DOHH2 (cell line): ENCODE measurements at regions not wholly inside any gene's neighbourhood (a gene's known extent, or its start where the extent isn't known, plus 50 kb on each side); places are given as distances from the start of the nearest gene placed in this dataset.

Source experiments
- H3F3A ChIP-seq: fragments of 200-600 bp; sonication (generic), shearing (Covaris generic); 2 replicates; pipeline ENCODE4 v1.6.0; 2016; ENCODE audit warnings: antibody characterized with exemption, mild to moderate bottlenecking; ENCODE audit not compliant: control insufficient read depth, insufficient read depth
- H3K27ac ChIP-seq: fragments of 200-600 bp; sonication (generic); 2 replicates; pipeline ENCODE4 v1.5.1; 2014; ENCODE audit warnings: low read depth, mild to moderate bottlenecking, low read length, moderate library complexity
- H3K27me3 ChIP-seq: fragments of 200-600 bp; sonication (generic); 2 replicates; pipeline ENCODE4 v1.6.1; 2014; ENCODE audit warnings: mild to moderate bottlenecking, low read length, mixed read lengths; ENCODE audit not compliant: control insufficient read depth
- H3K36me3 ChIP-seq: fragments of 200-600 bp; sonication (generic); 2 replicates; pipeline ENCODE4 v1.6.1; 2014; ENCODE audit warnings: mild to moderate bottlenecking, low read length, moderate library complexity, mixed read lengths; ENCODE audit not compliant: control insufficient read depth
- H3K4me1 ChIP-seq: fragments of 200-600 bp; sonication (generic); 2 replicates; pipeline ENCODE4 v1.6.1; 2014; ENCODE audit warnings: mild to moderate bottlenecking, low read length, mixed read lengths; ENCODE audit not compliant: control insufficient read depth
- H3K4me2 ChIP-seq: fragments of 200-600 bp; sonication (generic); 2 replicates; pipeline ENCODE4 v1.6.0; 2014; ENCODE audit warnings: mild to moderate bottlenecking, low read length, moderate library complexity
- H3K4me3 ChIP-seq: fragments of 200-600 bp; sonication (generic); 2 replicates; pipeline ENCODE4 v1.5.1; 2014; ENCODE audit warnings: mild to moderate bottlenecking, low read length, mixed read lengths
- H3K79me2 ChIP-seq: fragments of 200-600 bp; sonication (generic); 2 replicates; pipeline ENCODE4 v1.6.1; 2014; ENCODE audit warnings: mild to moderate bottlenecking, low read length, mixed read lengths; ENCODE audit not compliant: control insufficient read depth
- H3K9me2 ChIP-seq: fragments of 200-600 bp; sonication (generic); replicated peaks from 2 replicates; pipeline ENCODE4 v1.6.1; 2014; ENCODE audit warnings: mild to moderate bottlenecking, low read length, mixed read lengths; ENCODE audit not compliant: control insufficient read depth
- H3K9me3 ChIP-seq: fragments of 200-600 bp; sonication (generic); 2 replicates; pipeline ENCODE4 v1.6.1; 2014; ENCODE audit warnings: antibody characterized with exemption, low read length, mixed read lengths; ENCODE audit not compliant: control insufficient read depth, insufficient read depth
- H4K20me1 ChIP-seq: fragments of 200-600 bp; sonication (generic); 2 replicates; pipeline ENCODE4 v1.6.0; 2014; ENCODE audit warnings: low read depth, mild to moderate bottlenecking, antibody characterized with exemption, low read length, moderate library complexity; ENCODE audit not compliant: control insufficient read depth, insufficient read depth
- EZH2phosphoT487 ChIP-seq: fragments of 200-600 bp; sonication (generic); IDR thresholded peaks from 2 replicates; pipeline ENCODE4 v1.6.1; 2017; ENCODE audit warnings: borderline replicate concordance, mild to moderate bottlenecking, antibody characterized with exemption, low read length, moderate library complexity, mixed read lengths
- TF ChIP-seq, protein P1 (sequence below): fragments of 200-600 bp; sonication (generic); IDR thresholded peaks from one replicate; pipeline ENCODE4 v1.5.1; 2014; ENCODE audit warnings: antibody characterized with exemption, mild to moderate bottlenecking, low read depth, low read length; ENCODE audit not compliant: poor library complexity, severe bottlenecking

DNA sequence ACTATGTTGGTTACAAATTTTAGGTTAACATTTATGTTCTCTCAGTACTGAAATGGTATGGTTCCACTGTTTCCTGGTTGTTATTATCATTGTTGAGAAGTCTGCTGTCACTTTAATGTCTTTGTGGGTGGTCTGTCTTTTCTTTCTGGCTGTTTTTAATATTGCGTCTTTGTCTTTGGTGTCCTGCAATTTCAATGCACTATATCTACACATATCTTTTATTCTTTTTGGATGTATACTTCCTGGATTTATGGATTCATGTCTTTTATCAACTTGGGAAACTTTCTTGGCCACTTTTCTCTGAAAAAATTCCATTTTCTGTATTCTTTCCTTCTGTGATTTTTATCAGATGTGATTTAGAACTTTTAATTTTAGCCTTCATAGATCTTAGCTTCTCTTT, 250.2 kb downstream of the BUB3 start:
- TF ChIP-seq, protein P1, sequence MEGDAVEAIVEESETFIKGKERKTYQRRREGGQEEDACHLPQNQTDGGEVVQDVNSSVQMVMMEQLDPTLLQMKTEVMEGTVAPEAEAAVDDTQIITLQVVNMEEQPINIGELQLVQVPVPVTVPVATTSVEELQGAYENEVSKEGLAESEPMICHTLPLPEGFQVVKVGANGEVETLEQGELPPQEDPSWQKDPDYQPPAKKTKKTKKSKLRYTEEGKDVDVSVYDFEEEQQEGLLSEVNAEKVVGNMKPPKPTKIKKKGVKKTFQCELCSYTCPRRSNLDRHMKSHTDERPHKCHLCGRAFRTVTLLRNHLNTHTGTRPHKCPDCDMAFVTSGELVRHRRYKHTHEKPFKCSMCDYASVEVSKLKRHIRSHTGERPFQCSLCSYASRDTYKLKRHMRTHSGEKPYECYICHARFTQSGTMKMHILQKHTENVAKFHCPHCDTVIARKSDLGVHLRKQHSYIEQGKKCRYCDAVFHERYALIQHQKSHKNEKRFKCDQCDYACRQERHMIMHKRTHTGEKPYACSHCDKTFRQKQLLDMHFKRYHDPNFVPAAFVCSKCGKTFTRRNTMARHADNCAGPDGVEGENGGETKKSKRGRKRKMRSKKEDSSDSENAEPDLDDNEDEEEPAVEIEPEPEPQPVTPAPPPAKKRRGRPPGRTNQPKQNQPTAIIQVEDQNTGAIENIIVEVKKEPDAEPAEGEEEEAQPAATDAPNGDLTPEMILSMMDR = no peak
- no peak for TF ChIP-seq EZH2phosphoT487
- H3K4me3 ChIP-seq = no peak overlapping the region
- peaks cover 44% of the 10 kb centered on the region for H3K4me1 ChIP-seq
- no peaks in the 10 kb centered on the region for H3K9me2 ChIP-seq
- no peak overlapping the region for H3K27ac ChIP-seq
- H4K20me1 ChIP-seq = no peaks in the 10 kb centered on the region
- no peak overlapping the region for H3K4me2 ChIP-seq
- H3K27me3 ChIP-seq = no peaks in the 10 kb centered on the region
- H3K36me3 ChIP-seq = peaks cover 11% of the 10 kb centered on the region
- H3K9me3 ChIP-seq = peaks cover 32% of the 10 kb centered on the region
- H3F3A ChIP-seq = peaks cover 13% of the 10 kb centered on the region
- no peaks in the 10 kb centered on the region for H3K79me2 ChIP-seq

DNA sequence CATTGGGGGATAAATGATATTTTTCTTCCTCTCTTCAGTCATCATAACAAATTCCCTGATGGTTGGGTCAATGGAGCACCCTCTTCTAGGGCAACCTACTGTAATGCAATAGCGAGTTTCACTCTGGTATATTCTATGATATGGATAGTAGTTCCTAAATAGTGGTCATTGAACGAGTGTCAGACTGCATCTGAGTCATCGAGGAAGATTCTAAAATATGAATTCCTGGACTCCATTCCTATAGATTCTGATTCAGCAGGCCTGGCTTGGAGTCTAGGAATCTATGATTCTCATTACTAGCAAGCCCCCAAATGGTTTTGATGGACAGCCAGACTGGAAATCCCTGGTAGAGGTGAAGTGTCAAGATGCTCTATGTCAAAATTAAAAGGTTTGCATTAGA, 254.5 kb downstream of the BUB3 start:
- Histone ChIP-seq H3K9me3 (peaks cover 26% of the 10 kb centered on the region), H3K4me1 (peaks cover 2% of the 10 kb centered on the region), H3K79me2 (no peaks in the 10 kb centered on the region), H3K4me2 (no peak overlapping the region), H3F3A (peaks cover 2% of the 10 kb centered on the region; the same call in 1 of the 2 replicates), H4K20me1 (no peaks in the 10 kb centered on the region), H3K27ac (no peak overlapping the region), H3K4me3 (no peak overlapping the region), H3K9me2 (no peaks in the 10 kb centered on the region), H3K36me3 (peaks cover 4% of the 10 kb centered on the region), H3K27me3 (no peaks in the 10 kb centered on the region)
- TF ChIP-seq EZH2phosphoT487 = no peak
- TF ChIP-seq, protein P1 = no peak

DNA sequence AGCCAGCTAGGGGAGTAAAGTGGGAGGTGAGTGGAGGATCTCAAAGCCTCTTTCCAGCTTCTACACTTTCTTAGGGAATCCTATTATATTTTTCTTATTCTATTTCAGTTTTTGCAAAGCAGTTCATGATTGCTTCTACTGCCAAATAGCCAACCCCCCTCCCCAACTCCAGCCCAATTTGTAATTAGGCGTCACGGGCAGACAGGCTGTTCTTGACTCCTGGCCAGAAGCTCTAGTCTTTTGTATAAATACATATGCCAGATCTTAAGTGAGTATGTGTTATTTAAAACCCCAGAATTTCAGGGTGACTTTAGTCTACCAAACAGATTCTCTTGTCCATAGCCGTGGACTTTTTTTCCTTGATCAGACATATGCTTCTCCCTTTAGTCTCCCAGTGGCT, 255.2 kb downstream of the BUB3 start:
- H3K9me3 ChIP-seq = peaks cover 20% of the 10 kb centered on the region
- no peaks in the 10 kb centered on the region for H3K79me2 ChIP-seq
- H3K9me2 ChIP-seq = no peaks in the 10 kb centered on the region
- H3K4me3 ChIP-seq = no peak overlapping the region
- no peaks in the 10 kb centered on the region for H3K36me3 ChIP-seq
- H3K27ac ChIP-seq = no peak overlapping the region
- no peak overlapping the region for H3K4me2 ChIP-seq
- no peaks in the 10 kb centered on the region for H3F3A ChIP-seq
- H4K20me1 ChIP-seq = no peaks in the 10 kb centered on the region
- H3K4me1 ChIP-seq = no peaks in the 10 kb centered on the region
- no peaks in the 10 kb centered on the region for H3K27me3 ChIP-seq
- TF ChIP-seq, protein P1 = no peak
- no peak for TF ChIP-seq EZH2phosphoT487

DNA sequence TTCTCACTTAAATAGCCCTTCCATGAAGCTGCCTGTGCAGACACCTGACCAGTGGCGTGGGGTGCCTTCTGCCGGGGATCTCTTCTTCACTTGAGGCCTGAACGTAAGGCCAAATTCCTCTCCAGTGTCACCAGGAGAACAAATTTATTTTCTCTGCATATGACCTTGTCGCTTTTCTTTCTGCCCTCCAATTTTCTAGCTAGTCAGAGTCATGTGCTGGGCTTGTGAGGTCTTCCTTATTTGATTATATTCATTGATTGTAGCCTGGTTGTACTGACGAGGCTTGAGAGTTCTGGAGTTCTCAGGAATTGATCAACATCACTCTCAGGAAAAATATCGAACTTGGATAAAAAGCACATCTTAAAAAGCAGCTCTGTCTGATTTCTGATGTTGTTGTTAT, 255.7 kb downstream of the BUB3 start:
- H3K27ac ChIP-seq = no peak overlapping the region
- no peak overlapping the region for H3K4me3 ChIP-seq
- H3K9me3 ChIP-seq = peaks cover 15% of the 10 kb centered on the region
- no peaks in the 10 kb centered on the region for H3K27me3 ChIP-seq
- no peak overlapping the region for H3K4me2 ChIP-seq
- no peaks in the 10 kb centered on the region for H3K36me3 ChIP-seq
- no peaks in the 10 kb centered on the region for H3K9me2 ChIP-seq
- H3F3A ChIP-seq = no peaks in the 10 kb centered on the region
- no peak for TF ChIP-seq EZH2phosphoT487
- TF ChIP-seq, protein P1 = no peak
- H3K79me2 ChIP-seq = no peaks in the 10 kb centered on the region
- no peaks in the 10 kb centered on the region for H4K20me1 ChIP-seq
- no peaks in the 10 kb centered on the region for H3K4me1 ChIP-seq
